Fibroblast of lung (primary cell): ENCODE measurements at regions not wholly inside any gene's neighbourhood (a gene's known extent, or its start where the extent isn't known, plus 50 kb on each side); places are given as distances from the start of the nearest gene placed in this dataset.

Experiments
- DNase-seq, 2 donors: peaks; one replicate each; pipeline versions ENCODE4 v3.0.0 to v3.0.0-alpha.2; 2010; ENCODE audit warnings: low read depth in 2 of 2
- H2AFZ ChIP-seq: 2 replicates; pipeline ENCODE4 v1.5.1; 2012; ENCODE audit warnings: low read length, control low read depth, inconsistent platforms
- H3K27ac ChIP-seq: 2 replicates; pipeline ENCODE4 v1.5.1; 2011; ENCODE audit warnings: low read length, control low read depth; ENCODE audit not compliant: insufficient read depth
- H3K27me3 ChIP-seq: 2 replicates; pipeline ENCODE4 v1.5.1; 2011; ENCODE audit warnings: mild to moderate bottlenecking, low read length; ENCODE audit not compliant: control insufficient read depth, insufficient read depth
- H3K36me3 ChIP-seq: 2 replicates; pipeline ENCODE4 v1.5.1; 2011; ENCODE audit warnings: low read length; ENCODE audit not compliant: control insufficient read depth, insufficient read depth
- H3K4me1 ChIP-seq: 2 replicates; pipeline ENCODE4 v1.5.1; 2011; ENCODE audit warnings: low read length; ENCODE audit not compliant: control insufficient read depth, insufficient read depth; ENCODE audit errors: extremely low read depth
- H3K4me2 ChIP-seq: 2 replicates; pipeline ENCODE4 v1.5.1; 2011; ENCODE audit warnings: low read length, control low read depth; ENCODE audit not compliant: insufficient read depth; ENCODE audit errors: extremely low read depth
- H3K4me3 ChIP-seq, 4 experiments: fragments of 200-600 bp in 1 of 4; sonication (generic) in 1 of 4; replicated peaks in 1 of 4; 2 replicates each; pipeline ENCODE4 v1.5.1; 2011 to 2016; ENCODE audit warnings: low read length in 4 of 4, low read depth in 3 of 4, mild to moderate bottlenecking in 3 of 4, control low read depth in 2 of 4, inconsistent platforms in 1 of 4, mixed read lengths in 1 of 4; ENCODE audit not compliant: insufficient read depth in 1 of 4; ENCODE audit errors: control extremely low read depth in 1 of 4
- H3K79me2 ChIP-seq: 2 replicates; pipeline ENCODE4 v1.5.1; 2012; ENCODE audit warnings: mild to moderate bottlenecking, low read length, inconsistent platforms; ENCODE audit not compliant: control insufficient read depth, insufficient read depth
- H3K9ac ChIP-seq: 2 replicates; pipeline ENCODE4 v1.5.1; 2011; ENCODE audit warnings: mild to moderate bottlenecking, low read length, control low read depth; ENCODE audit not compliant: insufficient read depth
- H3K9me3 ChIP-seq: 2 replicates; pipeline ENCODE4 v1.5.1; 2012; ENCODE audit warnings: low read depth, low read length; ENCODE audit not compliant: control insufficient read depth, insufficient read depth
- H4K20me1 ChIP-seq: 2 replicates; pipeline ENCODE4 v1.5.1; 2011; ENCODE audit warnings: low read length; ENCODE audit not compliant: control insufficient read depth, insufficient read depth; ENCODE audit errors: extremely low read depth
- EZH2 ChIP-seq: IDR thresholded peaks from 2 replicates; pipeline ENCODE4 v1.5.1; 2012; ENCODE audit warnings: low read length, control low read depth, mild to moderate bottlenecking; ENCODE audit errors: missing control alignments
- TF ChIP-seq, protein P1 (sequence below), 2 donors: IDR thresholded peaks in 1 of 2; conservative IDR thresholded peaks in 1 of 2; 1 replicate in 1 of 2; 2 replicates in 1 of 2; pipeline ENCODE4 v1.5.1; 2011 to 2012; ENCODE audit warnings: low read length in 2 of 2, control low read depth in 1 of 2, inconsistent platforms in 1 of 2, low read depth in 1 of 2, mild to moderate bottlenecking in 1 of 2

DNA sequence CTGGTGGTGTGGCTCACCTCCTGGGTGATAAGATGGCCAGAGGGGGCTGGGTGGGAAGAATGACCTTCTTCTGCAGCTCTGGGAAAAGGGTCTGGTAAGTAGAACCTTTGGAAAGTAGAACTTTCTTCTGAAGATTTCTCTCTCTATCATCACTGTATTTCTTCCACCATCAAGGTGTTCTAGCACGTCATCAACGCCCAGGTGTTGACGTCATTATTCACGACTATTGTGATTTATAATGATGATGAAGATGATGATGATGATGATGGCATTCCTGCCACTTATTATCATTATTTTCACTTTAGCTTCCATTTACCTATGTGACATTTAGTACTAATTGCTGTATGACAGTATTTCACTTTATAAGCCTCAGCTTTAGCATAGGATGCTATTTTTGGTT is 525.6 kb upstream of the ADARB2 start:
- Histone ChIP-seq H3K4me2 (no peak overlapping the region), H3K4me1 (no peaks in the 10 kb centered on the region), H3K36me3 (no peaks in the 10 kb centered on the region), H3K79me2 (no peaks in the 10 kb centered on the region), H2AFZ (no peak overlapping the region), H3K4me3 (no peak overlapping the region), H3K27me3 (no peaks in the 10 kb centered on the region), H3K9me3 (no peaks in the 10 kb centered on the region), H3K27ac (no peak overlapping the region), H4K20me1 (no peaks in the 10 kb centered on the region), H3K9ac (no peak overlapping the region)
- DNase-seq, result no peak
- no peak for TF ChIP-seq EZH2
- TF ChIP-seq, protein P1, sequence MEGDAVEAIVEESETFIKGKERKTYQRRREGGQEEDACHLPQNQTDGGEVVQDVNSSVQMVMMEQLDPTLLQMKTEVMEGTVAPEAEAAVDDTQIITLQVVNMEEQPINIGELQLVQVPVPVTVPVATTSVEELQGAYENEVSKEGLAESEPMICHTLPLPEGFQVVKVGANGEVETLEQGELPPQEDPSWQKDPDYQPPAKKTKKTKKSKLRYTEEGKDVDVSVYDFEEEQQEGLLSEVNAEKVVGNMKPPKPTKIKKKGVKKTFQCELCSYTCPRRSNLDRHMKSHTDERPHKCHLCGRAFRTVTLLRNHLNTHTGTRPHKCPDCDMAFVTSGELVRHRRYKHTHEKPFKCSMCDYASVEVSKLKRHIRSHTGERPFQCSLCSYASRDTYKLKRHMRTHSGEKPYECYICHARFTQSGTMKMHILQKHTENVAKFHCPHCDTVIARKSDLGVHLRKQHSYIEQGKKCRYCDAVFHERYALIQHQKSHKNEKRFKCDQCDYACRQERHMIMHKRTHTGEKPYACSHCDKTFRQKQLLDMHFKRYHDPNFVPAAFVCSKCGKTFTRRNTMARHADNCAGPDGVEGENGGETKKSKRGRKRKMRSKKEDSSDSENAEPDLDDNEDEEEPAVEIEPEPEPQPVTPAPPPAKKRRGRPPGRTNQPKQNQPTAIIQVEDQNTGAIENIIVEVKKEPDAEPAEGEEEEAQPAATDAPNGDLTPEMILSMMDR (conservative IDR thresholded peaks at IDR 0.05 in 1 of 2, IDR thresholded peaks at IDR 0.05 in 1 of 2; ENCODE audit: low read depth in 1 of 2, low read length in 2 of 2), result no peak

DNA sequence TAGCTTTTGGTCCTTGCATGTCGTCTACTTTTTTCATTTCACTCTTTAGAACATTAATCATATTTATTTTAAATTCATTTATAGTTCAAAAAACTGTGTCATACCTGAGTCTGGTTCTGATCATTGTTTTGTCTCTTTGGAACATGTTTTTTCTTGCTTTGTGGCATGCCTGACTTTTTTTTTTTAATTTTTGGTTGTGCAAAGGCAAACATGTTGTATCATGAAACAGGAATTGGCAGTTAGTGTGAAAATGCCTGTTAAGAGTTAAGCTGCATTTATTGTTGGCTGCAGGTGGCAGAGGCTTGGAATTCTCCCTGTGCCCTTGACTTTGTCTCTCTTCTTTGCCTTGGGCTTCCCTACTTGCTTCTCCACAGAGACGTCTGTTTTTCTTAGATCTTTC is 525.0 kb upstream of the ADARB2 start:
- no peak overlapping the region for H2AFZ ChIP-seq
- H3K4me2 ChIP-seq, result no peak overlapping the region
- no peaks in the 10 kb centered on the region for H3K79me2 ChIP-seq

DNA sequence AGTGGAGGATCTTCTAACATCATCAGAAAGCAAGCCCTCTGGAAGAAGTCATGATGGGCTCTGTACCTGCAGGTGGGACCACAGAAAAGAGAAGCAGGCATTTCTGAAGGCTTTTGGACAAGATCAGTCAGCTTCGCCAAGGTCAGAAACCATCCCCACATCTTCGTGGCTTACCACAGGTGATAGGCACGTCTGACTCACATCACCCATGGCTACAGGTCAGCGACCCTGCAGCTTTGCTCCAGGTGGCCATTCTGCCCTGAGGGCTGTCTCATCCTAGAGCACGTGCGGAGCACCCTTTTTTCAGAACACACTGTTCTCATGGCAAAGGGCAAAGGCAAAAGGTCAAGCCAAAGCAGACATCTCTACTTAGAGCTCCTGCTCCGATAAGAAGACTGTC is 518.9 kb upstream of the ADARB2 start:
- H3K27me3 ChIP-seq, result no peaks in the 10 kb centered on the region
- H4K20me1 ChIP-seq, result no peaks in the 10 kb centered on the region
- H3K4me3 ChIP-seq, result no peak overlapping the region
- TF ChIP-seq EZH2, result no peak
- TF ChIP-seq, protein P1 (conservative IDR thresholded peaks at IDR 0.05 in 1 of 2, IDR thresholded peaks at IDR 0.05 in 1 of 2; ENCODE audit: low read depth in 1 of 2, low read length in 2 of 2), result no peak
- H3K79me2 ChIP-seq, result no peaks in the 10 kb centered on the region
- H3K36me3 ChIP-seq, result no peaks in the 10 kb centered on the region
- H3K27ac ChIP-seq, result no peak overlapping the region
- no peak overlapping the region for H3K4me2 ChIP-seq
- no peak for DNase-seq
- no peak overlapping the region for H2AFZ ChIP-seq
- no peaks in the 10 kb centered on the region for H3K9me3 ChIP-seq
- no peaks in the 10 kb centered on the region for H3K4me1 ChIP-seq
- H3K9ac ChIP-seq, result no peak overlapping the region

More for the DNA sequence above, 525.0 kb upstream of the ADARB2 start:
- Histone ChIP-seq H3K27me3 (no peaks in the 10 kb centered on the region), H3K9ac (no peak overlapping the region), H4K20me1 (no peaks in the 10 kb centered on the region), H3K36me3 (no peaks in the 10 kb centered on the region), H3K4me1 (no peaks in the 10 kb centered on the region), H3K4me3 (no peak overlapping the region), H3K27ac (no peak overlapping the region), H3K9me3 (no peaks in the 10 kb centered on the region)
- DNase-seq, result no peak
- no peak for TF ChIP-seq EZH2
- TF ChIP-seq, protein P1 (conservative IDR thresholded peaks at IDR 0.05 in 1 of 2, IDR thresholded peaks at IDR 0.05 in 1 of 2; ENCODE audit: low read depth in 1 of 2, low read length in 2 of 2), result no peak
